CD4-positive, alpha-beta T cell treated with Interleukin-4 for 4 hours (primary cell): ENCODE measurements at regions not wholly inside any gene's neighbourhood (a gene's known extent, or its start where the extent isn't known, plus 50 kb on each side); places are given as distances from the start of the nearest gene placed in this dataset.
A peak's percentile ranks its signal among the peaks of the same experiment; 100 is the strongest.

ENCODE experiments used
- DNase-seq: peaks from one replicate; pipeline ENCODE4 v3.0.0-alpha.2; 2020

- DNase-seq = no peak
These were observed 65.4 kb upstream of the ARGLU1 start for GRCh38 chr13:106633321-106633720.

- no peak for DNase-seq
These were observed 62.7 kb upstream of the ARGLU1 start for GRCh38 chr13:106630650-106631049.

- no peak for DNase-seq
These were observed 62.2 kb upstream of the ARGLU1 start for GRCh38 chr13:106630162-106630561.

GRCh38 chr13:106628936-106629659 is 61.2 kb upstream of the ARGLU1 start:
- no peak for DNase-seq

GRCh38 chr13:106626473-106626872 is 58.5 kb upstream of the ARGLU1 start:
- DNase-seq = no peak

- no peak for DNase-seq
These were observed 57.6 kb upstream of the ARGLU1 start for GRCh38 chr13:106625578-106625977.

- no peak for DNase-seq
These were observed 56.0 kb upstream of the ARGLU1 start for GRCh38 chr13:106623799-106624460.

- no peak for DNase-seq
These were observed 53.9 kb upstream of the ARGLU1 start for GRCh38 chr13:106621833-106622232.

- peak; percentile 53 for DNase-seq
These were observed 52.0 kb upstream of the ARGLU1 start for GRCh38 chr13:106619688-106620555.
